ENCODE measurements at regions not wholly inside any gene's neighbourhood (a gene's known extent, or its start where the extent isn't known, plus 50 kb on each side); places are given as distances from the start of the nearest gene placed in this dataset.

- TF ChIP-seq TARDBP (CRISPR knock-in tag; IDR thresholded peaks at IDR 0.05) = no peak
- TF ChIP-seq ATF2 (CRISPR knock-in tag; IDR thresholded peaks at IDR 0.05) = no peak
- TF ChIP-seq DPF2 (CRISPR knock-in tag; IDR thresholded peaks at IDR 0.05; ENCODE audit: borderline replicate concordance, low read depth) = no peak
- no peak for TF ChIP-seq PHF20 (CRISPR knock-in tag; IDR thresholded peaks at IDR 0.05)
Observed at GRCh38 chr17:74117999-74118421, 85.5 kb upstream of the RPL38 start.

All from HepG2 (cell line).